ENCODE measurements at regions not wholly inside any gene's neighbourhood (a gene's known extent, or its start where the extent isn't known, plus 50 kb on each side); places are given as distances from the start of the nearest gene placed in this dataset.

DNA sequence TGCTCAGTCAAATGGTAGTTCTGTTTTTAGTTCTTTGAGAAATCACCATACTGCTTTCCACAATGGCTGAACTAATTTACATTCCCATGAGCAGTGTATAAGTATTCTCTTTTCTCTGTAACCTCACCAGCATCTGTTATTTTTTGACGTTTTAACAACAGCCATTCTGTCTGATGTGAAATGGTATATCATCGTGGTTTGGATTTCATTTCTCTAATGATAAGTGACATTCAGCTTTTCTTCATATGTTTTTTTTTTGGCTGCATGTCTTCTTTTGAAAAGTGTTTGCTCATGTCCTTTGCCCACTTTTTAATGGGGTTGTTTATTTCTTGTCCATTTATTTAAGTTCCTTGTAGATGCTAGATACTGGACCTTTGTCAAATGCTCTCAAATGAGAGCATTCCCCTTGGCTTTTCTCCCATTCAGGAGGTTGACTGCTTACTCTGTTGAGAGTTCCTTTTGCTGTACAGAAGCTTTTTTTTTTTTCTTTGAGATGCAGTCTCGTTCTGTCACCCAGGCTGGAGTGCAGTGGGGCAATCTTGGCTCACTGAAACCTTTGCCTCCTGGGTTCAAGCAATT, 58.7 kb upstream of the RGMB start:
- DNase-seq (ENCODE audit: low spot score), result no peak
- TF ChIP-seq, protein P1, sequence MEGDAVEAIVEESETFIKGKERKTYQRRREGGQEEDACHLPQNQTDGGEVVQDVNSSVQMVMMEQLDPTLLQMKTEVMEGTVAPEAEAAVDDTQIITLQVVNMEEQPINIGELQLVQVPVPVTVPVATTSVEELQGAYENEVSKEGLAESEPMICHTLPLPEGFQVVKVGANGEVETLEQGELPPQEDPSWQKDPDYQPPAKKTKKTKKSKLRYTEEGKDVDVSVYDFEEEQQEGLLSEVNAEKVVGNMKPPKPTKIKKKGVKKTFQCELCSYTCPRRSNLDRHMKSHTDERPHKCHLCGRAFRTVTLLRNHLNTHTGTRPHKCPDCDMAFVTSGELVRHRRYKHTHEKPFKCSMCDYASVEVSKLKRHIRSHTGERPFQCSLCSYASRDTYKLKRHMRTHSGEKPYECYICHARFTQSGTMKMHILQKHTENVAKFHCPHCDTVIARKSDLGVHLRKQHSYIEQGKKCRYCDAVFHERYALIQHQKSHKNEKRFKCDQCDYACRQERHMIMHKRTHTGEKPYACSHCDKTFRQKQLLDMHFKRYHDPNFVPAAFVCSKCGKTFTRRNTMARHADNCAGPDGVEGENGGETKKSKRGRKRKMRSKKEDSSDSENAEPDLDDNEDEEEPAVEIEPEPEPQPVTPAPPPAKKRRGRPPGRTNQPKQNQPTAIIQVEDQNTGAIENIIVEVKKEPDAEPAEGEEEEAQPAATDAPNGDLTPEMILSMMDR (IDR thresholded peaks at IDR 0.05), result no peak
- Histone ChIP-seq H3K27ac (no peak overlapping the region), H3K36me3 (no peaks in the 10 kb centered on the region), H3K4me3 (no peak overlapping the region), H3K9me3 (peaks cover 0 to 6% of the 10 kb centered on the region in 2 donors), H3K27me3 (no peaks in the 10 kb centered on the region), H3K4me1 (no peaks in the 10 kb centered on the region)

DNA sequence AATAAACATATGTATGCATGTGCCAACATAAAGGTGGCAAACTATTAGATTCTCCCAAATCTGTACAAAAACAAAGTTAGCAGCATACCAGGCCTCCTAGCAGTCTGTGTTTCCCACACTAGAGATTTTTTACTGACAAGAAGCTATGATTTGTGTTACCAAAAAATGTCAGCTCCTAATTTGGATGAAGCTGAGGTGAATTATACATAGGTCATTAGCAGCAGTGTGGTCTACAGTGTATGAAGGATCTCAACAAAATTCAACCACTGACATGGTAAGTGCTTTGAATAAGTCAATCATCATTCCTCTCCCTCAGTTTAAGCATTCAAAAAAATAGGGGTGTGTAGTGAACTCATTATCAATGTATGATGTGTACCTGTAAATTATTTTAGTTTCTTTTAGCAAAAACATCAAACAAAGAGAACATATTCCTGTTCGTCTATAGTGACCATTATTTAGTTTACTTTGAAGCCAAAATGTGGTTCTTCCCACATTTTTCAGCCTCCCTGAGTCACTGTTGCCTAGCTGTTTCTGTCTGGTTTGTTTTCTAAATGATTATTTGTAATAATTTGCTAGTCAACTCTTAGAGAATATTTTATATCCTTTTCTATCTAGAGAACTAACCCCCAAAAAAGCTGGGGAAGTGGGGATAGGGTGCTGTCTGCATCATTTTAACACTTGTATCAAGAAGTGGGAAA, 52.1 kb upstream of the RGMB start:
- Histone ChIP-seq H3K27ac (no peak overlapping the region), H3K9me3 (peaks cover 0 to 6% of the 10 kb centered on the region in 2 donors), H3K4me3 (no peak overlapping the region), H3K4me1 (no peaks in the 10 kb centered on the region), H3K27me3 (no peaks in the 10 kb centered on the region), H3K36me3 (no peaks in the 10 kb centered on the region)
- DNase-seq (ENCODE audit: low spot score), result no peak
- TF ChIP-seq, protein P1 (IDR thresholded peaks at IDR 0.05), result no peak

DNA sequence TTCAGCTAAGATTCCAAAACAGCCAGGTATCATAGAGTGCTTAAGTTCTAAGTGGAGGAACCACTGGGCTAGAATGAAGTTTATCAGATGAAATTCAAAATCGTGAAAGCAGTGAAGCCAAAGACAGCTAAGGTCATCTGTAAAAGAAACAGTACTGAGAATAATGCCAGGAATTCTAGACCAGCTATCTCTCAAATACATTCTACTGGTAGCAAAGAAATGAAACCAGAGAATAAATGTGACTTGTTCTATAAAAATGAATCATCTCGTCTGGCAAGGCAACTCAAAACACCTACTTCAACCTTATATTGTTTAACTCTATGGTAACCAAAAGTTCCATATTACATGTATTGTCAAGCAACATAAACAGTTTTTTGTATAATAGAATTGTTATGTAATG, 51.3 kb upstream of the RGMB start:
- no peak for DNase-seq (ENCODE audit: low spot score)
- H3K36me3 ChIP-seq, result no peaks in the 10 kb centered on the region
- H3K4me3 ChIP-seq, result no peak overlapping the region
- peaks cover 0 to 6% of the 10 kb centered on the region in 2 donors for H3K9me3 ChIP-seq
- no peaks in the 10 kb centered on the region for H3K4me1 ChIP-seq
- TF ChIP-seq, protein P1 (IDR thresholded peaks at IDR 0.05), result no peak
- no peaks in the 10 kb centered on the region for H3K27me3 ChIP-seq
- H3K27ac ChIP-seq, result no peak overlapping the region

DNA sequence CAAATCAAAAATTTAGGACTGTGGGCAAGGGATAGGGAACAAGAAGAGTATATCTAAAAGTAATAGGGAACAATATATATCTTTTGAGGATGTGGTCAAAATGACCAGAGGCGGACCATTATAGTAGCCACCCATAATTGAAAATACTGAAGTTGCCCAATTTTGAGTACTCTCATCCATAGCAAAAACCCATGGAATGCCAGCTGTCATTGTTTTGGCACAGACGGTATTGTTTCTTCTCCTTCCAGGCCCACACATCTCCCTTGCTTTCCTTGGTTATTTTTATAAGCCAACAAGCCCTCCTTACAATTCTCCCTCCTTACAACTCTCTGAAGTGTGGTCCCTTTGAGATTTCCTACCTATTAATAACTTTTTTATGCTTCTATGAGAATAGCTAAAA, 50.4 kb upstream of the RGMB start:
- Histone ChIP-seq H3K27me3 (no peaks in the 10 kb centered on the region), H3K4me3 (no peak overlapping the region), H3K36me3 (no peaks in the 10 kb centered on the region), H3K9me3 (peaks cover 0 to 6% of the 10 kb centered on the region in 2 donors), H3K27ac (no peak overlapping the region), H3K4me1 (no peaks in the 10 kb centered on the region)
- no peak for DNase-seq (ENCODE audit: low spot score)
- TF ChIP-seq, protein P1 (IDR thresholded peaks at IDR 0.05), result no peak
